WTC11 (cell line): ENCODE measurements at regions not wholly inside any gene's neighbourhood (a gene's known extent, or its start where the extent isn't known, plus 50 kb on each side); places are given as distances from the start of the nearest gene placed in this dataset.

ENCODE experiments used
- CBFB ChIP-seq: sonication (generic); formaldehyde crosslinking; IDR thresholded peaks from 2 replicates; pipeline ENCODE4 v1.8.1; 2022; ENCODE audit warnings: mild to moderate bottlenecking, low read depth, missing genetic modification reagents
- CREB1 ChIP-seq: sonication (generic); formaldehyde crosslinking; IDR thresholded peaks from 2 replicates; pipeline ENCODE4 v1.8.0; 2023; ENCODE audit warnings: mild to moderate bottlenecking, missing genetic modification reagents
- JUN ChIP-seq: sonication (generic); formaldehyde crosslinking; IDR thresholded peaks from 2 replicates; pipeline ENCODE4 v1.8.0; 2023; ENCODE audit warnings: mild to moderate bottlenecking, missing genetic modification reagents
- NR2C2 ChIP-seq: sonication (generic); formaldehyde crosslinking; IDR thresholded peaks from 2 replicates; pipeline ENCODE4 v1.8.0; 2022; ENCODE audit warnings: mild to moderate bottlenecking, missing genetic modification reagents
- SMAD4 ChIP-seq: sonication (generic); formaldehyde crosslinking; IDR thresholded peaks from 2 replicates; pipeline ENCODE4 v1.8.0; 2022; ENCODE audit warnings: mild to moderate bottlenecking, missing genetic modification reagents
- TCF7 ChIP-seq: sonication (generic); formaldehyde crosslinking; IDR thresholded peaks from 2 replicates; pipeline ENCODE4 v1.8.0; 2022; ENCODE audit warnings: mild to moderate bottlenecking, low read depth, missing genetic modification reagents, moderate library complexity
- TEAD4 ChIP-seq: sonication (generic); formaldehyde crosslinking; IDR thresholded peaks from 2 replicates; pipeline ENCODE4 v1.8.0; 2022; ENCODE audit warnings: mild to moderate bottlenecking, missing genetic modification reagents
- ZBTB21 ChIP-seq: sonication (generic); formaldehyde crosslinking; IDR thresholded peaks from 2 replicates; pipeline ENCODE4 v1.8.1; 2023; ENCODE audit warnings: mild to moderate bottlenecking, missing genetic modification reagents, borderline replicate concordance
- TF ChIP-seq, protein P1 (sequence below): fragments of 200-600 bp; IDR thresholded peaks from 2 replicates; pipeline ENCODE4 v1.8.0; 2022; ENCODE audit warnings: antibody characterized with exemption
- TF ChIP-seq, protein P2 (sequence below): sonication (generic); formaldehyde crosslinking; IDR thresholded peaks from 2 replicates; pipeline ENCODE4 v1.8.0; 2023; ENCODE audit warnings: missing genetic modification reagents
- TF ChIP-seq, protein P3 (sequence below): sonication (generic); formaldehyde crosslinking; IDR thresholded peaks from 2 replicates; pipeline ENCODE4 v1.8.1; 2023; ENCODE audit warnings: mild to moderate bottlenecking, missing genetic modification reagents, borderline replicate concordance
- TF ChIP-seq, protein P4 (sequence below): sonication (generic); formaldehyde crosslinking; IDR thresholded peaks from 2 replicates; pipeline ENCODE4 v1.8.1; 2023; ENCODE audit warnings: mild to moderate bottlenecking, missing genetic modification reagents, moderate library complexity
- TF ChIP-seq, protein P5 (sequence below): sonication (generic); formaldehyde crosslinking; IDR thresholded peaks from 2 replicates; pipeline ENCODE4 v1.8.0; 2022; ENCODE audit warnings: mild to moderate bottlenecking, missing genetic modification reagents

DNA sequence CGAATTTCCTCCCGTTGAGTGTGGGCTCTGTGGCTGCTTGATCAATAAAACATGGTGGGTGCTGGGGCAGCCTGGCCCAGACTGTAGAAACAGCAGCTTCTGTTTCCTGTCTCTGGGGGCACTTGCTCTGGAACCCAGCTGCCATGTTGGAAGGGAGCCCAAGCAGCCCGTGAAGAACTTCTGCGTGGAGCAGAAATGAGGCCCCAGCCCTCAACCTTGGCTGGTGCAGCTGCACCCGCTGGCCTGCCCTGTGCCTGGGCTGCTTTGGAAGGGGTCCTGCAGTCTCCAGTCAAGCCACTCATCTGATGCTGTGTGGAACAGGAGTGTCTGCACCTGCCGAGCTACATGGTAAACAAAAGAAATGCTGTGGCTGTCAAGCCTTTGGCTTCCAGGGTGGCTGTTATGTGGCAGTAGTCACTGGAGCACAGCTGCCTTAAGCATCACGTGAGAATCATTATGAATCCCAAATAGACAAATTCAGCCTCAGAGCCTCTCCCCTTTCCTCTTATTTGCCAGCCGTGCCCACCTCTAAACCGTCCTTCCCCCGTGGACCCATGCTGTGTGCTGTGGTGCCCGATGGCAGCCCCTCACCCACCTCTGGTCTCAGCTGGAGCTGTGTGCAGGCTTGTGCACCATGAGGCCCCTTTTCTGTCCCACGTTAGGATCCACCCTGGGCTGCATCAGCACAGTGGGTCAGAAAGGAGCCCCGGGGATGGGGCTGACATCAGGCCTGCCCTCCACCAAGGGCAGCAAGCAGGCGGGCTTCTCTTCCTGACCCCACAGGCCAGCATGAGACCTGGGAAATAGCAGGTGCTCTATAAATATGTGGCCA lies 134.0 kb upstream of the HDAC4 start:
- TF ChIP-seq NR2C2 (CRISPR knock-in tag) (no peak), ZBTB21 (CRISPR knock-in tag) (no peak), JUN (no peak), CREB1 (CRISPR knock-in tag) (no peak), TEAD4 (CRISPR knock-in tag) (no peak), TCF7 (no peak), CBFB (CRISPR knock-in tag) (no peak), SMAD4 (CRISPR knock-in tag) (no peak)
- TF ChIP-seq, protein P1, sequence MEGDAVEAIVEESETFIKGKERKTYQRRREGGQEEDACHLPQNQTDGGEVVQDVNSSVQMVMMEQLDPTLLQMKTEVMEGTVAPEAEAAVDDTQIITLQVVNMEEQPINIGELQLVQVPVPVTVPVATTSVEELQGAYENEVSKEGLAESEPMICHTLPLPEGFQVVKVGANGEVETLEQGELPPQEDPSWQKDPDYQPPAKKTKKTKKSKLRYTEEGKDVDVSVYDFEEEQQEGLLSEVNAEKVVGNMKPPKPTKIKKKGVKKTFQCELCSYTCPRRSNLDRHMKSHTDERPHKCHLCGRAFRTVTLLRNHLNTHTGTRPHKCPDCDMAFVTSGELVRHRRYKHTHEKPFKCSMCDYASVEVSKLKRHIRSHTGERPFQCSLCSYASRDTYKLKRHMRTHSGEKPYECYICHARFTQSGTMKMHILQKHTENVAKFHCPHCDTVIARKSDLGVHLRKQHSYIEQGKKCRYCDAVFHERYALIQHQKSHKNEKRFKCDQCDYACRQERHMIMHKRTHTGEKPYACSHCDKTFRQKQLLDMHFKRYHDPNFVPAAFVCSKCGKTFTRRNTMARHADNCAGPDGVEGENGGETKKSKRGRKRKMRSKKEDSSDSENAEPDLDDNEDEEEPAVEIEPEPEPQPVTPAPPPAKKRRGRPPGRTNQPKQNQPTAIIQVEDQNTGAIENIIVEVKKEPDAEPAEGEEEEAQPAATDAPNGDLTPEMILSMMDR, result no peak
- TF ChIP-seq, protein P2, sequence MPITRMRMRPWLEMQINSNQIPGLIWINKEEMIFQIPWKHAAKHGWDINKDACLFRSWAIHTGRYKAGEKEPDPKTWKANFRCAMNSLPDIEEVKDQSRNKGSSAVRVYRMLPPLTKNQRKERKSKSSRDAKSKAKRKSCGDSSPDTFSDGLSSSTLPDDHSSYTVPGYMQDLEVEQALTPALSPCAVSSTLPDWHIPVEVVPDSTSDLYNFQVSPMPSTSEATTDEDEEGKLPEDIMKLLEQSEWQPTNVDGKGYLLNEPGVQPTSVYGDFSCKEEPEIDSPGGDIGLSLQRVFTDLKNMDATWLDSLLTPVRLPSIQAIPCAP, result no peak
- TF ChIP-seq, protein P3, sequence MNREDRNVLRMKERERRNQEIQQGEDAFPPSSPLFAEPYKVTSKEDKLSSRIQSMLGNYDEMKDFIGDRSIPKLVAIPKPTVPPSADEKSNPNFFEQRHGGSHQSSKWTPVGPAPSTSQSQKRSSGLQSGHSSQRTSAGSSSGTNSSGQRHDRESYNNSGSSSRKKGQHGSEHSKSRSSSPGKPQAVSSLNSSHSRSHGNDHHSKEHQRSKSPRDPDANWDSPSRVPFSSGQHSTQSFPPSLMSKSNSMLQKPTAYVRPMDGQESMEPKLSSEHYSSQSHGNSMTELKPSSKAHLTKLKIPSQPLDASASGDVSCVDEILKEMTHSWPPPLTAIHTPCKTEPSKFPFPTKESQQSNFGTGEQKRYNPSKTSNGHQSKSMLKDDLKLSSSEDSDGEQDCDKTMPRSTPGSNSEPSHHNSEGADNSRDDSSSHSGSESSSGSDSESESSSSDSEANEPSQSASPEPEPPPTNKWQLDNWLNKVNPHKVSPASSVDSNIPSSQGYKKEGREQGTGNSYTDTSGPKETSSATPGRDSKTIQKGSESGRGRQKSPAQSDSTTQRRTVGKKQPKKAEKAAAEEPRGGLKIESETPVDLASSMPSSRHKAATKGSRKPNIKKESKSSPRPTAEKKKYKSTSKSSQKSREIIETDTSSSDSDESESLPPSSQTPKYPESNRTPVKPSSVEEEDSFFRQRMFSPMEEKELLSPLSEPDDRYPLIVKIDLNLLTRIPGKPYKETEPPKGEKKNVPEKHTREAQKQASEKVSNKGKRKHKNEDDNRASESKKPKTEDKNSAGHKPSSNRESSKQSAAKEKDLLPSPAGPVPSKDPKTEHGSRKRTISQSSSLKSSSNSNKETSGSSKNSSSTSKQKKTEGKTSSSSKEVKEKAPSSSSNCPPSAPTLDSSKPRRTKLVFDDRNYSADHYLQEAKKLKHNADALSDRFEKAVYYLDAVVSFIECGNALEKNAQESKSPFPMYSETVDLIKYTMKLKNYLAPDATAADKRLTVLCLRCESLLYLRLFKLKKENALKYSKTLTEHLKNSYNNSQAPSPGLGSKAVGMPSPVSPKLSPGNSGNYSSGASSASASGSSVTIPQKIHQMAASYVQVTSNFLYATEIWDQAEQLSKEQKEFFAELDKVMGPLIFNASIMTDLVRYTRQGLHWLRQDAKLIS (CRISPR knock-in tag), result no peak
- TF ChIP-seq, protein P4, sequence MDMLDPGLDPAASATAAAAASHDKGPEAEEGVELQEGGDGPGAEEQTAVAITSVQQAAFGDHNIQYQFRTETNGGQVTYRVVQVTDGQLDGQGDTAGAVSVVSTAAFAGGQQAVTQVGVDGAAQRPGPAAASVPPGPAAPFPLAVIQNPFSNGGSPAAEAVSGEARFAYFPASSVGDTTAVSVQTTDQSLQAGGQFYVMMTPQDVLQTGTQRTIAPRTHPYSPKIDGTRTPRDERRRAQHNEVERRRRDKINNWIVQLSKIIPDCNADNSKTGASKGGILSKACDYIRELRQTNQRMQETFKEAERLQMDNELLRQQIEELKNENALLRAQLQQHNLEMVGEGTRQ, result no peak
- TF ChIP-seq, protein P5, sequence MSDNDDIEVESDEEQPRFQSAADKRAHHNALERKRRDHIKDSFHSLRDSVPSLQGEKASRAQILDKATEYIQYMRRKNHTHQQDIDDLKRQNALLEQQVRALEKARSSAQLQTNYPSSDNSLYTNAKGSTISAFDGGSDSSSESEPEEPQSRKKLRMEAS (CRISPR knock-in tag), result no peak
